ENCODE measurements at regions not wholly inside any gene's neighbourhood (a gene's known extent, or its start where the extent isn't known, plus 50 kb on each side); places are given as distances from the start of the nearest gene placed in this dataset.

DNA sequence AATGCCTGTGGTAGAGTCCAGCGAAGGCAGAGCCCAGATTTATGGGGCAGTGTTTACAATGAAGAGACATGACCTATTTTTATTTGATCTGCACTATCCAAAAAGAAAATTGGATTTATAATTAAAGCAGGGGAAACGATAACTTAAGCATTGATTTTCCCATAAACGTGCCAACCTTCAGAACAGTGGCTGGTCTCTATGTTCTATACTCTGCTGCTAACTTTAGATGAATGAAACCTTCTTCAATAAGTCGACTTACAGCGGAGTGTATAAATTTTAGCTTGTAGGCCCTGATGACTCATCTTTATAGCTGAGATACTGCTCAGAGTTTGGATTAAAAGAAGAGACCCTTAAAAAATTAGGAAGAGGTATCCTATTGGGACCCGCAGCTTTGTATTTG lies 452.6 kb downstream of the TLR4 start:
- H3K27me3 Mint-ChIP-seq (ENCODE audit: insufficient read depth, low read depth) = no peaks in the 10 kb centered on the region
- Histone ChIP-seq H4K20me1 (ENCODE audit: low read depth) (no peaks in the 10 kb centered on the region), H3K4me3 (no peak overlapping the region), H3K9ac (no peak overlapping the region), H3K4me2 (no peak overlapping the region), H3F3A (ENCODE audit: low read depth) (no peaks in the 10 kb centered on the region), H3K36me3 (no peaks in the 10 kb centered on the region), H3K4me1 (no peaks in the 10 kb centered on the region), H3K9me3 (ENCODE audit: low read depth) (no peaks in the 10 kb centered on the region), H2AFZ (replicated peaks) (no peak overlapping the region), H3K79me2 (ENCODE audit: low read depth) (no peaks in the 10 kb centered on the region), H3K27ac (no peak overlapping the region), H3K27me3 (no peaks in the 10 kb centered on the region)
- no peak overlapping the region for H3K27ac Mint-ChIP-seq
- no peaks in the 10 kb centered on the region for H3K9me3 Mint-ChIP-seq
- TF ChIP-seq EZH2phosphoT487 (IDR thresholded peaks at IDR 0.05) = no peak
- no peak for TF ChIP-seq EZH2 (IDR thresholded peaks at IDR 0.05)
- TF ChIP-seq CTCF (IDR thresholded peaks at IDR 0.05) = no peak
- H3K4me1 Mint-ChIP-seq = no peaks in the 10 kb centered on the region
- H3K4me3 Mint-ChIP-seq = no peak overlapping the region
- no peaks in the 10 kb centered on the region for H3K36me3 Mint-ChIP-seq
- no peak for DNase-seq (ENCODE audit: low spot score)

DNA sequence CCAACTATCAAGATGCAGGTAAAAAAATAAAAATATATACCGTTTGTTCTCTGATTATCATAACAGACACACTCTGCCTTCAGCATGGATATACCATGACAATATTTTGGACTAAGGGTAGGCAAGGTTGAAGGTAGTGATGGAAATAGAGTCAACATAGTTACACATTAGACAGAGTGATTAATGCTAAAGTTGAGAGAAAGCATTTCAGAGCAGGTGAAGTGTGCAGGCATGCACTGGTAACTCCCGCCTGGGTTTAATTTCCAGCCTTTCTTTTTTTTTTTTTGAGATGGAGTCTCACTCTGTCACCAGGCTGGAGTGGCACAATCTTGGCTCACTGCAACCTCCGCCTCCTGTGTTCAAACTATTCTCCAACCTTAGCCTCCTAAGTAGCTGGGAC lies 458.5 kb downstream of the TLR4 start:
- Mint-ChIP-seq H3K4me1 (no peaks in the 10 kb centered on the region), H3K9me3 (no peaks in the 10 kb centered on the region), H3K36me3 (no peaks in the 10 kb centered on the region), H3K4me3 (no peak overlapping the region), H3K27ac (no peak overlapping the region), H3K27me3 (ENCODE audit: insufficient read depth, low read depth) (no peaks in the 10 kb centered on the region)
- Histone ChIP-seq H3K79me2 (ENCODE audit: low read depth) (no peaks in the 10 kb centered on the region), H3K9me3 (ENCODE audit: low read depth) (no peaks in the 10 kb centered on the region), H3K9ac (no peak overlapping the region), H3K4me2 (no peak overlapping the region), H3K27me3 (no peaks in the 10 kb centered on the region), H3F3A (ENCODE audit: low read depth) (no peaks in the 10 kb centered on the region), H3K4me3 (no peak overlapping the region), H4K20me1 (ENCODE audit: low read depth) (no peaks in the 10 kb centered on the region), H3K36me3 (no peaks in the 10 kb centered on the region), H2AFZ (replicated peaks) (no peak overlapping the region), H3K4me1 (no peaks in the 10 kb centered on the region), H3K27ac (no peak overlapping the region)
- TF ChIP-seq CTCF (IDR thresholded peaks at IDR 0.05) (no peak), EZH2phosphoT487 (IDR thresholded peaks at IDR 0.05) (no peak)
- no peak for DNase-seq (ENCODE audit: low spot score)

DNA sequence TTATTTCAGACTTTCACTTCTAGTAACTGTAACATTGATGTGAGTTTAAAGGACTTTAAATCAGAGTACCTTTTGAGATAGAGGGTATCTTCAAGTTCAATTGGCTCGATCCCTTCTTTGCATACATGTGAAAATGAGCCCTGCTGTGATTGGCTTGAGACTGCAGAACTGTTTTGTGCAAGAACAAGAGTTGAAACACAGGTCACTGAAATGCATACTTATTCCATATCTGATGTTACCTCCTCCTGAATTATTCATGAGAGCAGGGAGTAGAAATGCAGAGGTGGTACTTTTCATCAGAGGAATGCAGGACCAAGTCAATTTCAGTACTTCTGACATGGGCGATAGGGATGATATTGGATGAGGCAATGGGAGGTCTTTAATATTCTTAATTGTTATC lies 459.5 kb downstream of the TLR4 start:
- Histone ChIP-seq H3K4me3 (no peak overlapping the region), H3K27ac (no peak overlapping the region), H3K9me3 (ENCODE audit: low read depth) (no peaks in the 10 kb centered on the region), H3K4me2 (no peak overlapping the region), H3K27me3 (no peaks in the 10 kb centered on the region), H3K9ac (no peak overlapping the region), H3F3A (ENCODE audit: low read depth) (no peaks in the 10 kb centered on the region), H4K20me1 (ENCODE audit: low read depth) (no peaks in the 10 kb centered on the region), H2AFZ (replicated peaks) (no peak overlapping the region), H3K4me1 (no peaks in the 10 kb centered on the region), H3K36me3 (no peaks in the 10 kb centered on the region), H3K79me2 (ENCODE audit: low read depth) (no peaks in the 10 kb centered on the region)
- no peaks in the 10 kb centered on the region for H3K9me3 Mint-ChIP-seq
- H3K27ac Mint-ChIP-seq = no peak overlapping the region
- no peaks in the 10 kb centered on the region for H3K36me3 Mint-ChIP-seq
- H3K27me3 Mint-ChIP-seq (ENCODE audit: insufficient read depth, low read depth) = no peaks in the 10 kb centered on the region
- no peak for DNase-seq (ENCODE audit: low spot score)
- no peak overlapping the region for H3K4me3 Mint-ChIP-seq
- H3K4me1 Mint-ChIP-seq = no peaks in the 10 kb centered on the region
- TF ChIP-seq CTCF (IDR thresholded peaks at IDR 0.05) = no peak
- no peak for TF ChIP-seq EZH2 (IDR thresholded peaks at IDR 0.05)
- TF ChIP-seq EZH2phosphoT487 (IDR thresholded peaks at IDR 0.05) = no peak

GRCh38 chr9:118165451-118165850 lies 461.2 kb downstream of the TLR4 start:
- no peaks in the 10 kb centered on the region for H3K79me2 ChIP-seq (ENCODE audit: low read depth)
- H2AFZ ChIP-seq (replicated peaks) = no peak overlapping the region
- Mint-ChIP-seq H3K4me3 (no peak overlapping the region), H3K27ac (no peak overlapping the region), H3K36me3 (no peaks in the 10 kb centered on the region), H3K27me3 (ENCODE audit: insufficient read depth, low read depth) (no peaks in the 10 kb centered on the region), H3K4me1 (no peaks in the 10 kb centered on the region), H3K9me3 (no peaks in the 10 kb centered on the region)
- H3K4me2 ChIP-seq = no peak overlapping the region
- TF ChIP-seq EZH2 (IDR thresholded peaks at IDR 0.05) = no peak
- no peak for TF ChIP-seq CTCF (IDR thresholded peaks at IDR 0.05)
- TF ChIP-seq EZH2phosphoT487 (IDR thresholded peaks at IDR 0.05) = no peak
- no peak overlapping the region for H3K9ac ChIP-seq
- no peaks in the 10 kb centered on the region for H3K36me3 ChIP-seq
- no peaks in the 10 kb centered on the region for H3K27me3 ChIP-seq
- no peak for DNase-seq (ENCODE audit: low spot score)
- H3K27ac ChIP-seq = no peak overlapping the region
- H4K20me1 ChIP-seq (ENCODE audit: low read depth) = no peaks in the 10 kb centered on the region
- no peaks in the 10 kb centered on the region for H3K9me3 ChIP-seq (ENCODE audit: low read depth)
- H3F3A ChIP-seq (ENCODE audit: low read depth) = no peaks in the 10 kb centered on the region
- no peaks in the 10 kb centered on the region for H3K4me1 ChIP-seq
- H3K4me3 ChIP-seq = no peak overlapping the region
